ENCODE measurements at regions not wholly inside any gene's neighbourhood (a gene's known extent, or its start where the extent isn't known, plus 50 kb on each side); places are given as distances from the start of the nearest gene placed in this dataset.

DNA sequence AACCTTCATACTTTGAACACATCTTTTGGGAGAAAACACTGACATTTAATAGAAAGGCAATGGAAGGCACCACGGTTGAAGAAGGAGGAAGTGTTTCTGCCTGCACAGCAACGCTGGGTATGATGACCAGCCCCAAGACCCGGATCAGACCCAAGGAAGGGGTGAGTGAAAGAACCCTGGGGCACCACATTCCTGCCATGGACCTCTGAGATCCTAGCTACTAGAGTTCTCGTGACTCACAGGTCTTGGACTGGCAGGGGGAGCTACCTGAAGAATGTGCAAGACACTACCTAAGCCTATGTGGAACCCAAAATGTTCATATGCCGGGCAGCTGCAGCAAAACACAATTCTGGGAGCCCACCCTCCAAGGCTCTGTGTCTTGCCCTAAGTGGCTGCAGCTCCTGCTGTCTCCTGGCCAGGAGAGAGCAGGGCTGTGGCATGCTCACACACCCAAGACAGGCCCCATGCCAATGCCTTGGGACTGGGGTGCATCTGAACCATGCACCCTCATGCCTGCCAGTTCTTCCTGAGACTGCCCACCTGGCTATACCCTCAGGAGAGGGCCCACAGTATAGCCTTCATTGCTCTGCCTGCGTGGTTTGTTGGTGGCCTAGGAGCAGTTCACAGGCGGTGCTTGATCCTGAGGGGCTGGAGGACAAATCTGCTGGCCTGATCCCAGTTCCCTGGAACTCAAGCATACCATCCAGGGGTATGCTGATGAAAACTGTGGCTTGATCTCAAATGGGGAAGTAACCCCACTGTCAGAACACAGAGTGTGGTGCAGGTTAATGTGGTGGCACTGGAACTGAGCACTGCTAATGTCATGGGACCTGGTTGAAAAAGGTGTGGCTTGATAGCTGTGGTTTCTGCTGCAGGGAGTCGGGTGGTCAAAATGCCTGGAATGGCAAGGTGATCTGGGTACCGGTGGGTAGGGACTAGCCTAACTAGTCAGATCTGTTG, 353.3 kb upstream of the ARHGEF26 start:
- H3K9me3 ChIP-seq (ENCODE audit: control insufficient read depth, insufficient read depth, low read depth, low read length): no peaks in the 10 kb centered on the region
- no peak for TF ChIP-seq ZNF214 (tag by site-specific recombination; IDR thresholded peaks at IDR 0.05; ENCODE audit: borderline replicate concordance)
- no peak for TF ChIP-seq ZNF48 (tag by site-specific recombination; IDR thresholded peaks at IDR 0.05)
- TF ChIP-seq ZNF37A (tag by site-specific recombination; IDR thresholded peaks at IDR 0.05): no peak
- no peak for TF ChIP-seq ZNF354C (tag by site-specific recombination; IDR thresholded peaks at IDR 0.05; ENCODE audit: borderline replicate concordance, low read depth)
- TF ChIP-seq BCL11A (tag by site-specific recombination; IDR thresholded peaks at IDR 0.05; ENCODE audit: low read depth): no peak
- TF ChIP-seq SP3 (tag by site-specific recombination; IDR thresholded peaks at IDR 0.05): no peak
- TF ChIP-seq ZFP41 (tag by site-specific recombination; IDR thresholded peaks at IDR 0.05; ENCODE audit: borderline replicate concordance): no peak
- TF ChIP-seq ZNF626 (tag by site-specific recombination; IDR thresholded peaks at IDR 0.05): no peak
- TF ChIP-seq TRIM28 (IDR thresholded peaks at IDR 0.05; ENCODE audit: borderline replicate concordance, low read length): no peak
- no peak overlapping the region for H3K27ac ChIP-seq (ENCODE audit: extremely low read depth, low read depth, low read length)
- ChIA-PET POLR2A (no interaction called here), CTCF (interaction anchor here (0.5 to 1.9 kb wide), 3 partner anchors 10 to 714 kb away, joined by 3 to 4 read pairs (median 4); no protein-coding TSS in a partner anchor)
- H3K36me3 ChIP-seq (ENCODE audit: control insufficient read depth in 2 of 2, insufficient read depth in 1 of 2, low read length in 2 of 2): no peaks in the 10 kb centered on the region
- no peaks in the 10 kb centered on the region for H3K4me1 ChIP-seq (ENCODE audit: control insufficient read depth, insufficient read depth, low read length)
- no peak overlapping the region for H3K4me3 ChIP-seq (ENCODE audit: low read depth, low read length)

DNA sequence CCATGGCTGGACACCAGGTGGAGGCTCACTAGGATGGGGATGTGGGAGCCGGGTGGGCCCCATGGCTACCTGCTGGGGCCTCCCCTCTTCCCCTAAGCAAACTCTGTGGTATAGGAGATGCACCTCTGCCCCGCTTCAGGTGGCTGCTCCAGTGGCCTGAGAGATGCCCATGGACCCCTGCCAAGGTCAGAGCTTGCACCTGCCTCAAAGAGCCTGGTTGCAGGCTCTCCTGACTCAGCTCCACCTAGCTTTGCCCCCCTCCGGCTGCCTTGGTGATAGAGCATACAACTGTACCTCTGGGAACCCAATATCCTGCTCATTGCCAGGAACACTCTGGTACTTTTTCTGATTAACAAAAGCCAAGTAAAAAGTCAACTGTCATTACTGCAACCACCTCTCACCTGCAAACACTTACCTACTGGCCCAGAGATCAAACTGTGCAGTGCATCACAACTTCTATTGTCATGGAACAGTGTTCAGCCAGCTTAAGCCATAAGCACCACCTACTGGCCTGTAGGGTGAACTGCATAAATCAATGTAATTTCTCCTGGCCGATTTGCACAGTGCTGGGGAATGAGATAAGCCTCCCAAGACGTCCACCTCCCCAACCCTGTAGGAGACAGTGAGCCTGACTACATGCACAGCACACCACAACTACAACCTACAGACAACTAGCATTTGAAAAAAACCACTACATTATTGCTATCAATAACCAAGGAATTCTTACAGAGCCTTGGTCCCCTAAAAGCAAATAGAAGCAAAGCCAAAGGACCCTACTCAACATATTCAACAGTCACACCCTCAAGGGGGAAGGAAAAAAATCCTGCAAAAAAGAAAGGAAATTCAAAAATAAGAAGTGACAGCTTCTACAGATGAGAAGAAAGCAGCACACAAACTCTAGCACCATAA, 352.4 kb upstream of the ARHGEF26 start:
- H3K4me1 ChIP-seq (ENCODE audit: control insufficient read depth, insufficient read depth, low read length): no peaks in the 10 kb centered on the region
- H3K36me3 ChIP-seq (ENCODE audit: control insufficient read depth in 2 of 2, insufficient read depth in 1 of 2, low read length in 2 of 2): no peaks in the 10 kb centered on the region
- no peak overlapping the region for H3K4me3 ChIP-seq (ENCODE audit: low read depth, low read length)
- TF ChIP-seq ZNF654 (tag by site-specific recombination; IDR thresholded peaks at IDR 0.05; ENCODE audit: low read depth) (peak; percentile 79), ZNF768 (tag by site-specific recombination; IDR thresholded peaks at IDR 0.05) (0 out of 2 replicates have a peak, but pooled peaks have one; percentile 10), ZNF707 (tag by site-specific recombination; IDR thresholded peaks at IDR 0.05) (no peak)
- ChIA-PET POLR2A (no interaction called here), CTCF (interaction anchor here (0.5 to 0.8 kb wide), 4 partner anchors 11 to 1387 kb away, joined by 3 to 4 read pairs (median 4); no protein-coding TSS in a partner anchor)
- H3K27ac ChIP-seq (ENCODE audit: extremely low read depth, low read depth, low read length): no peak overlapping the region
- H3K9me3 ChIP-seq (ENCODE audit: control insufficient read depth, insufficient read depth, low read depth, low read length): no peaks in the 10 kb centered on the region

DNA sequence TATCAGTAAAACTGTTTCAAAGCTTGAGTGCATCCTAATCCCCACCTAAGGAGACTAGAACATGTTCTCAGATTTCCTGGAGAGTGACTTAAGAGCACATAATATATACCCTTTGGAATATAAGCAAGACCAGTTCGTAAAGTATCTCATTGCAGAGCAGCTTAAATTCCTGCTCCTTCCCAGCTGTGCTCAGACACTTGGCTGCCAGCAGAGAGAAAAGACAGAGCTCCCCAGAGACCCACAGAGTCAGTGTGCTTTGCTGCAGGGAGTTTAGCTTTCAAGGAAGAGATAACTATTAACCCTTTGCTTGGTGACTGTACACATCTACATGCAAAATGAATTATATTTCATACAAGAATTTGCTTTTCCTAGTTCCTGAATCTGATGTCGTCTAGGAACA, 338.1 kb upstream of the ARHGEF26 start:
- H3K4me1 ChIP-seq (ENCODE audit: control insufficient read depth, insufficient read depth, low read length): no peaks in the 10 kb centered on the region
- H3K4me3 ChIP-seq (ENCODE audit: low read depth, low read length): no peak overlapping the region
- ChIA-PET POLR2A (interaction anchor here (0.6 kb wide), 1 partner anchor 1515 kb away, joined by 3 read pairs; no protein-coding TSS in a partner anchor), CTCF (no interaction called here)
- H3K36me3 ChIP-seq (ENCODE audit: control insufficient read depth in 2 of 2, insufficient read depth in 1 of 2, low read length in 2 of 2): no peaks in the 10 kb centered on the region
- H3K27ac ChIP-seq (ENCODE audit: extremely low read depth, low read depth, low read length): no peak overlapping the region
- no peaks in the 10 kb centered on the region for H3K9me3 ChIP-seq (ENCODE audit: control insufficient read depth, insufficient read depth, low read depth, low read length)
- TF ChIP-seq, protein P1, sequence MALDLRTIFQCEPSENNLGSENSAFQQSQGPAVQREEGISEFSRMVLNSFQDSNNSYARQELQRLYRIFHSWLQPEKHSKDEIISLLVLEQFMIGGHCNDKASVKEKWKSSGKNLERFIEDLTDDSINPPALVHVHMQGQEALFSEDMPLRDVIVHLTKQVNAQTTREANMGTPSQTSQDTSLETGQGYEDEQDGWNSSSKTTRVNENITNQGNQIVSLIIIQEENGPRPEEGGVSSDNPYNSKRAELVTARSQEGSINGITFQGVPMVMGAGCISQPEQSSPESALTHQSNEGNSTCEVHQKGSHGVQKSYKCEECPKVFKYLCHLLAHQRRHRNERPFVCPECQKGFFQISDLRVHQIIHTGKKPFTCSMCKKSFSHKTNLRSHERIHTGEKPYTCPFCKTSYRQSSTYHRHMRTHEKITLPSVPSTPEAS (tag by site-specific recombination; IDR thresholded peaks at IDR 0.05): no peak
- TF ChIP-seq ZNF623 (tag by site-specific recombination; IDR thresholded peaks at IDR 0.05) (no peak), ZNF132 (tag by site-specific recombination; IDR thresholded peaks at IDR 0.05; ENCODE audit: borderline replicate concordance) (no peak), ZSCAN23 (tag by site-specific recombination; IDR thresholded peaks at IDR 0.05) (no peak), ZNF747 (tag by site-specific recombination; IDR thresholded peaks at IDR 0.05) (no peak), ZNF354C (tag by site-specific recombination; IDR thresholded peaks at IDR 0.05; ENCODE audit: borderline replicate concordance, low read depth) (no peak), ZNF175 (tag by site-specific recombination; IDR thresholded peaks at IDR 0.05) (no peak), ZNF214 (tag by site-specific recombination; IDR thresholded peaks at IDR 0.05; ENCODE audit: borderline replicate concordance) (no peak), ZNF843 (tag by site-specific recombination; IDR thresholded peaks at IDR 0.05) (no peak), ZNF341 (tag by site-specific recombination; IDR thresholded peaks at IDR 0.05; ENCODE audit: low read depth) (no peak), MZF1 (tag by site-specific recombination; IDR thresholded peaks at IDR 0.05; ENCODE audit: borderline replicate concordance) (no peak), TRIM28 (IDR thresholded peaks at IDR 0.05; ENCODE audit: borderline replicate concordance, low read length) (peak; percentile 51; the same call in 1 of the 2 replicates), ZNF114 (tag by site-specific recombination; IDR thresholded peaks at IDR 0.05) (no peak), FEZF1 (tag by site-specific recombination; IDR thresholded peaks at IDR 0.05) (peak; percentile 34; the same call in 1 of the 2 replicates)
- TF ChIP-seq, protein P2, sequence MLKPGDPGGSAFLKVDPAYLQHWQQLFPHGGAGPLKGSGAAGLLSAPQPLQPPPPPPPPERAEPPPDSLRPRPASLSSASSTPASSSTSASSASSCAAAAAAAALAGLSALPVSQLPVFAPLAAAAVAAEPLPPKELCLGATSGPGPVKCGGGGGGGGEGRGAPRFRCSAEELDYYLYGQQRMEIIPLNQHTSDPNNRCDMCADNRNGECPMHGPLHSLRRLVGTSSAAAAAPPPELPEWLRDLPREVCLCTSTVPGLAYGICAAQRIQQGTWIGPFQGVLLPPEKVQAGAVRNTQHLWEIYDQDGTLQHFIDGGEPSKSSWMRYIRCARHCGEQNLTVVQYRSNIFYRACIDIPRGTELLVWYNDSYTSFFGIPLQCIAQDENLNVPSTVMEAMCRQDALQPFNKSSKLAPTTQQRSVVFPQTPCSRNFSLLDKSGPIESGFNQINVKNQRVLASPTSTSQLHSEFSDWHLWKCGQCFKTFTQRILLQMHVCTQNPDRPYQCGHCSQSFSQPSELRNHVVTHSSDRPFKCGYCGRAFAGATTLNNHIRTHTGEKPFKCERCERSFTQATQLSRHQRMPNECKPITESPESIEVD (tag by site-specific recombination; IDR thresholded peaks at IDR 0.05): no peak
- TF ChIP-seq, protein P3, sequence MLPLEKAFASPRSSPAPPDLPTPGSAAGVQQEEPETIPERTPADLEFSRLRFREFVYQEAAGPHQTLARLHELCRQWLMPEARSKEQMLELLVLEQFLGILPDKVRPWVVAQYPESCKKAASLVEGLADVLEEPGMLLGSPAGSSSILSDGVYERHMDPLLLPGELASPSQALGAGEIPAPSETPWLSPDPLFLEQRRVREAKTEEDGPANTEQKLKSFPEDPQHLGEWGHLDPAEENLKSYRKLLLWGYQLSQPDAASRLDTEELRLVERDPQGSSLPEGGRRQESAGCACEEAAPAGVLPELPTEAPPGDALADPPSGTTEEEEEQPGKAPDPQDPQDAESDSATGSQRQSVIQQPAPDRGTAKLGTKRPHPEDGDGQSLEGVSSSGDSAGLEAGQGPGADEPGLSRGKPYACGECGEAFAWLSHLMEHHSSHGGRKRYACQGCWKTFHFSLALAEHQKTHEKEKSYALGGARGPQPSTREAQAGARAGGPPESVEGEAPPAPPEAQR (tag by site-specific recombination; IDR thresholded peaks at IDR 0.05): no peak

Data from HEK293 (cell line).